MCF 10A (cell line): ENCODE measurements at regions not wholly inside any gene's neighbourhood (a gene's known extent, or its start where the extent isn't known, plus 50 kb on each side); places are given as distances from the start of the nearest gene placed in this dataset.

Source experiments
- BruUV-seq: library from RNA; stranded (reverse); fragments of 400-500 nt; replicated peaks from 2 replicates; lab custom pipeline; 2021; lab: Mats Ljungman, UMichigan
- CTCF ChIA-PET: fragments of 300-600 bp; sonication (Branson Sonifier 250); formaldehyde crosslinking; extraction: SDS; loops from one replicate; lab custom pipeline; 2021; ENCODE audit warnings: antibody characterized with exemption, inconsistent platforms; lab: Yijun Ruan, JAX
- POLR2A ChIA-PET: fragments of 300-600, 350-650 bp; sonication (Branson Sonifier 250); formaldehyde crosslinking; extraction: SDS; loops from one replicate; lab custom pipeline; 2020; ENCODE audit warnings: antibody characterized with exemption, inconsistent platforms; lab: Yijun Ruan, JAX
- DNase-seq: peaks from one replicate; pipeline ENCODE4 v3.0.0-alpha.2; 2018; ENCODE audit not compliant: unreplicated experiment
- H3K27ac Mint-ChIP-seq: one replicate; pipeline ENCODE4 v1.8.0; 2022; ENCODE audit warnings: mild to moderate bottlenecking, low read depth, mixed read lengths; ENCODE audit not compliant: unreplicated experiment
- H3K27me3 Mint-ChIP-seq: one replicate; pipeline ENCODE4 v1.8.0; 2022; ENCODE audit warnings: mixed read lengths; ENCODE audit not compliant: insufficient read depth, unreplicated experiment
- H3K36me3 Mint-ChIP-seq: one replicate; pipeline ENCODE4 v1.8.0; 2022; ENCODE audit warnings: mild to moderate bottlenecking, moderate library complexity, mixed read lengths; ENCODE audit not compliant: insufficient read depth, unreplicated experiment
- H3K4me1 Mint-ChIP-seq: one replicate; pipeline ENCODE4 v1.8.0; 2022; ENCODE audit warnings: mixed read lengths; ENCODE audit not compliant: insufficient read depth, unreplicated experiment
- H3K4me3 Mint-ChIP-seq: one replicate; pipeline ENCODE4 v1.8.0; 2022; ENCODE audit warnings: mild to moderate bottlenecking, moderate library complexity, mixed read lengths; ENCODE audit not compliant: unreplicated experiment
- H3K9me3 Mint-ChIP-seq: one replicate; pipeline ENCODE4 v1.8.0; 2022; ENCODE audit warnings: mixed read lengths; ENCODE audit not compliant: unreplicated experiment
- intact Hi-C: fragments of 100-400 bp; cut with micrococcal nuclease; formaldehyde crosslinking; loops from 2 replicates; pipeline ENCODE4 v1.14.1; 2022
- TF ChIP-seq, protein P1 (sequence below): fragments of 200-600 bp; IDR thresholded peaks from one replicate; pipeline ENCODE4 v1.8.0; 2022; ENCODE audit warnings: antibody characterized with exemption, mild to moderate bottlenecking; ENCODE audit not compliant: unreplicated experiment

DNA sequence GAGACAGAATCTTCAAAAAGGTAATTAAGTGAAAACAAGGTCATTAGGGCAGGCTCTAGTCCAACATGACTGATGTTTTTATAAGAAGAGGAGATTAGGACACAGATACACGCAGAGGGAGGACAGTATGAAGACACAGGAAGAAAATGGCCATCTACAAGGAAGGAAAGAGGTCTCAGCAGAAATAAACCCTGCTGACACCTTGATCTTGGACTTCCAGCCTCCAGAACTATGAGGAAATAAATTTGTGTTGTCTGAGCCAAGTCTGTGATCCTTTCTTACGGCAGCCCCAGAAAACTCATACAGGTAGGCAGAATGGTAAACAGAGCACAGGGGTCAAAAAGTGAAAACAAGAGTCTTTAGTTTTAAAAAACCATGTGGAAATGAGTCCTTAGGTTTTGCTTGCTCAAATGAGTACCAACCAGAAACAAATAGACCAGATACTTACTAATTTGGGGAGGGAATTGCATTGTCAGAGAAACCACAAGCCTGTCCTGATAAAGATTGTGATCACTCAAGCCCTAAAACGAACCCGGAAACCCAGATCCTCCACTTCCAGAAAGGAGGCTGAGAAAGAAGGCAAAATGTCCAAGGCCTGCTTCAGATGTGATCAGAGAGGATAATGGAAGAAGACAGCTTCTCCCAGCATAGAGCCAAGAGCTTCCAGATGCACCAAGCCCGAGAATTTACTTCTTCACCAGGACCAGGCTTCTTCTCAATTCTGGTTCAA is 93.9 kb downstream of the DUSP6 start:
- ChIA-PET CTCF (interaction anchor here (0.7 to 0.9 kb wide), 2 partner anchors 108 to 193 kb away, joined by 3 read pairs; no protein-coding TSS in a partner anchor), POLR2A (interaction anchor here (1.0 kb wide), 1 partner anchor 11 kb away, joined by 4 read pairs; no protein-coding TSS in a partner anchor)
- Mint-ChIP-seq H3K27me3 (no peaks in the 10 kb centered on the region), H3K27ac (no peak overlapping the region), H3K36me3 (no peaks in the 10 kb centered on the region), H3K9me3 (no peaks in the 10 kb centered on the region), H3K4me1 (peaks cover 5% of the 10 kb centered on the region), H3K4me3 (no peak overlapping the region)
- intact Hi-C loops: no loop called here
- TF ChIP-seq, protein P1, sequence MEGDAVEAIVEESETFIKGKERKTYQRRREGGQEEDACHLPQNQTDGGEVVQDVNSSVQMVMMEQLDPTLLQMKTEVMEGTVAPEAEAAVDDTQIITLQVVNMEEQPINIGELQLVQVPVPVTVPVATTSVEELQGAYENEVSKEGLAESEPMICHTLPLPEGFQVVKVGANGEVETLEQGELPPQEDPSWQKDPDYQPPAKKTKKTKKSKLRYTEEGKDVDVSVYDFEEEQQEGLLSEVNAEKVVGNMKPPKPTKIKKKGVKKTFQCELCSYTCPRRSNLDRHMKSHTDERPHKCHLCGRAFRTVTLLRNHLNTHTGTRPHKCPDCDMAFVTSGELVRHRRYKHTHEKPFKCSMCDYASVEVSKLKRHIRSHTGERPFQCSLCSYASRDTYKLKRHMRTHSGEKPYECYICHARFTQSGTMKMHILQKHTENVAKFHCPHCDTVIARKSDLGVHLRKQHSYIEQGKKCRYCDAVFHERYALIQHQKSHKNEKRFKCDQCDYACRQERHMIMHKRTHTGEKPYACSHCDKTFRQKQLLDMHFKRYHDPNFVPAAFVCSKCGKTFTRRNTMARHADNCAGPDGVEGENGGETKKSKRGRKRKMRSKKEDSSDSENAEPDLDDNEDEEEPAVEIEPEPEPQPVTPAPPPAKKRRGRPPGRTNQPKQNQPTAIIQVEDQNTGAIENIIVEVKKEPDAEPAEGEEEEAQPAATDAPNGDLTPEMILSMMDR: no peak
- DNase-seq: no peak
- no TSS peak for BruUV-seq

DNA sequence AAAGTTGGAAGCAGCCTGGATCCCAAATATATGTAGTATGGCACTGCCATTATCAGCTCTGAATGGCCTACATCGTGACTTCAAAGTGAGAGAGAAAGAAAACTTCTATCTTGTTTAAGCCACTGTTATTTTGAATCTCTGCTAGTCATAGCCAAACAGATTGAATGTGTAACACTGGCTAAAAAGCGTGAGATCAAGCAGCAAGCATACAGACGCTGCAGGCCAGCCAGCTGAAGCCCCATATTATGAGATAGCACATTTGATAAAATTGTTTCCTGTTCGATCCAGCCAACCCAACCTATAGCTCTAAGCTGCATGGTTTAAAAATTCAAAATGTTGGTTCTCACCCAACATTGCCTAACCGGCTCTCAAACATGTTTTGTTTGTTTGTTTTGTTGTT is 95.0 kb downstream of the DUSP6 start:
- TF ChIP-seq, protein P1: no peak
- Mint-ChIP-seq H3K9me3 (no peaks in the 10 kb centered on the region), H3K4me3 (no peak overlapping the region), H3K36me3 (no peaks in the 10 kb centered on the region), H3K27me3 (no peaks in the 10 kb centered on the region), H3K4me1 (peaks cover 5% of the 10 kb centered on the region), H3K27ac (no peak overlapping the region)
- ChIA-PET POLR2A (interaction anchor here (1.0 to 1.7 kb wide), 2 partner anchors 12 to 29 kb away, joined by 3 to 4 read pairs; no protein-coding TSS in a partner anchor), CTCF (interaction anchor here (0.7 kb wide), 1 partner anchor 109 kb away, joined by 3 read pairs; no protein-coding TSS in a partner anchor)
- intact Hi-C loops: no loop called here
- no TSS peak for BruUV-seq
- DNase-seq: no peak

DNA sequence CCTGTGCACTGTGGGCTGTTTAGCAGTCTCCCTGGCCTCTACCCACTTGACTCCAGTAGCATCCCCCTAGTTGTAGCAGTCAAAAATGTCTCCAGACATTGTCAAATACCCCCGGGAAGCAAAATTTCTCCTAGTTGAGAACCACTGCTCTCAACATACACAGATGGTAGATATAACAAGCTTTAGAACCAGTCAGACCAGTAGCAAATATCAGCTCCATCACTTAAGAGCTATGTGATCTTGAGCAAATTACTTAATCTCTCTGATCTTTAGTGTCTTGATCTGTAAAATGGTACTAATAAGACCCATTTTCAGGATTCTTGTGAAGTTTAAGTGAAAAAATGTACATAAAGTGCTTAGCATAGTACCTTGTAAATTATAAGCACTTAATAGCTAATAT is 96.2 kb downstream of the DUSP6 start:
- intact Hi-C loops: no loop called here
- BruUV-seq: no TSS peak
- Mint-ChIP-seq H3K27ac (no peak overlapping the region), H3K9me3 (no peaks in the 10 kb centered on the region), H3K4me1 (peaks cover 5% of the 10 kb centered on the region), H3K27me3 (no peaks in the 10 kb centered on the region), H3K36me3 (no peaks in the 10 kb centered on the region), H3K4me3 (no peak overlapping the region)
- POLR2A ChIA-PET: interaction anchor here (1.0 to 1.7 kb wide), 2 partner anchors 28 to 93 kb away, joined by 3 read pairs; no protein-coding TSS in a partner anchor
- CTCF ChIA-PET: interaction anchor here (0.7 kb wide), 1 partner anchor 195 kb away, joined by 3 read pairs; no protein-coding TSS in a partner anchor
- DNase-seq: no peak
- TF ChIP-seq, protein P1: no peak

DNA sequence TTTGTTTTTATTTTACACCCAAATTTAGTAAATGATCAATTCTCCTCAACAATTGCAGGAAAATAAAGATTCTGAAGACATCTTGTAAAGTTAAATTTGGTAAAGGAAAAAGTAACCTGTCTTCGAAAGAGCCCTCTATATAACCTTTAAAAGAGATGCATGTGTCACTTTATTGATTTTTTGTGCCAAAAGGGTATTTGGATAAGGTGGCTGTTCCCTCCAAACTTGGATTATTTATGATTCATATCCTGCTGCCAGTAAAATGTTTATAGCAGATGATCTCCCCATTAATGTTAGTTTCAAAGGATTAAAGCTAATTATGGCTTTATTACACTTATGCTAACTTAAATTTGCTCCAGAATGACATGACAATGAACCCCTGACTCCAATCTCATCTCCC is 98.8 kb downstream of the DUSP6 start:
- Mint-ChIP-seq H3K4me1 (peaks cover 5% of the 10 kb centered on the region), H3K9me3 (no peaks in the 10 kb centered on the region), H3K36me3 (no peaks in the 10 kb centered on the region), H3K27me3 (no peaks in the 10 kb centered on the region), H3K4me3 (no peak overlapping the region), H3K27ac (no peak overlapping the region)
- TF ChIP-seq, protein P1: no peak
- intact Hi-C loops: no loop called here
- CTCF ChIA-PET: interaction anchor here (0.7 kb wide), 1 partner anchor 15 kb away, joined by 3 read pairs; no protein-coding TSS in a partner anchor
- POLR2A ChIA-PET: interaction anchor here (0.6 kb wide), 1 partner anchor 180 kb away, joined by 3 read pairs; no protein-coding TSS in a partner anchor
- no peak for DNase-seq
- no TSS peak for BruUV-seq
